ENCODE measurements at regions not wholly inside any gene's neighbourhood (a gene's known extent, or its start where the extent isn't known, plus 50 kb on each side); places are given as distances from the start of the nearest gene placed in this dataset.

DNA sequence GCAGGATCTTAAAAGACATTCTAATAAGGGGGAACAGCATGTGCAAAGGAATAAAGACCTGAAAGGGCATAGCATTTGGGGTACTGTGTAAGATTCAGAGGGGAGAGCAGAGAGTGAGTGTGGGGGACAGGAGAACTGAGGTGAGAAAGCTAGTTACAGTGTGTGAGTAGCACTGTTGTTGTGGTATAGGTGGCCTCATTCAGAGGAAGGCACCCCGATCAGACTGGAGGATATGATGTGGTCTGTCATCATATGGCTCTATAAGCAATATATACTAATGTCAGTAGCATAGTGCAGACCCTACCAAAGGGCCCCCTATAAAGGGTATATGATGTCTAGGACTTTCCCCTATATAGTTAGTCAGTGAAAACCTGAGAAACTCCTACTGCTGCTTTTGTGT is 175.8 kb downstream of the FMR1NB start:
- Histone ChIP-seq H2AFZ (ENCODE audit: low read depth, low read length) (no peak overlapping the region), H3K79me2 (replicated peaks; ENCODE audit: insufficient read depth, low read length) (no peaks in the 10 kb centered on the region), H3K27me3 (ENCODE audit: insufficient read depth, low read depth, low read length) (no peaks in the 10 kb centered on the region), H3K4me2 (ENCODE audit: low read length) (no peak overlapping the region), H3K36me3 (ENCODE audit: insufficient read depth, low read length) (no peaks in the 10 kb centered on the region), H4K20me1 (ENCODE audit: insufficient read depth) (no peaks in the 10 kb centered on the region), H3K9me2 (ENCODE audit: insufficient read depth, low read length) (no peaks in the 10 kb centered on the region), H3K27ac (ENCODE audit: low read length) (no peak overlapping the region), H3K9ac (ENCODE audit: low read length) (no peak overlapping the region), H3F3A (ENCODE audit: insufficient read depth, low read length, poor library complexity, severe bottlenecking) (no peaks in the 10 kb centered on the region), H3K9me3 (ENCODE audit: low read length) (no peaks in the 10 kb centered on the region), H3K4me3 (ENCODE audit: low read length) (no peak overlapping the region)
- no peak for TF ChIP-seq RAD21 (conservative IDR thresholded peaks at IDR 0.05)
- TF ChIP-seq EP300 (conservative IDR thresholded peaks at IDR 0.05; ENCODE audit: poor library complexity, severe bottlenecking) = no peak
- no peak for TF ChIP-seq SMC3 (conservative IDR thresholded peaks at IDR 0.05; ENCODE audit: poor library complexity)
- TF ChIP-seq, protein P1, sequence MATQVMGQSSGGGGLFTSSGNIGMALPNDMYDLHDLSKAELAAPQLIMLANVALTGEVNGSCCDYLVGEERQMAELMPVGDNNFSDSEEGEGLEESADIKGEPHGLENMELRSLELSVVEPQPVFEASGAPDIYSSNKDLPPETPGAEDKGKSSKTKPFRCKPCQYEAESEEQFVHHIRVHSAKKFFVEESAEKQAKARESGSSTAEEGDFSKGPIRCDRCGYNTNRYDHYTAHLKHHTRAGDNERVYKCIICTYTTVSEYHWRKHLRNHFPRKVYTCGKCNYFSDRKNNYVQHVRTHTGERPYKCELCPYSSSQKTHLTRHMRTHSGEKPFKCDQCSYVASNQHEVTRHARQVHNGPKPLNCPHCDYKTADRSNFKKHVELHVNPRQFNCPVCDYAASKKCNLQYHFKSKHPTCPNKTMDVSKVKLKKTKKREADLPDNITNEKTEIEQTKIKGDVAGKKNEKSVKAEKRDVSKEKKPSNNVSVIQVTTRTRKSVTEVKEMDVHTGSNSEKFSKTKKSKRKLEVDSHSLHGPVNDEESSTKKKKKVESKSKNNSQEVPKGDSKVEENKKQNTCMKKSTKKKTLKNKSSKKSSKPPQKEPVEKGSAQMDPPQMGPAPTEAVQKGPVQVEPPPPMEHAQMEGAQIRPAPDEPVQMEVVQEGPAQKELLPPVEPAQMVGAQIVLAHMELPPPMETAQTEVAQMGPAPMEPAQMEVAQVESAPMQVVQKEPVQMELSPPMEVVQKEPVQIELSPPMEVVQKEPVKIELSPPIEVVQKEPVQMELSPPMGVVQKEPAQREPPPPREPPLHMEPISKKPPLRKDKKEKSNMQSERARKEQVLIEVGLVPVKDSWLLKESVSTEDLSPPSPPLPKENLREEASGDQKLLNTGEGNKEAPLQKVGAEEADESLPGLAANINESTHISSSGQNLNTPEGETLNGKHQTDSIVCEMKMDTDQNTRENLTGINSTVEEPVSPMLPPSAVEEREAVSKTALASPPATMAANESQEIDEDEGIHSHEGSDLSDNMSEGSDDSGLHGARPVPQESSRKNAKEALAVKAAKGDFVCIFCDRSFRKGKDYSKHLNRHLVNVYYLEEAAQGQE (IDR thresholded peaks at IDR 0.05; ENCODE audit: borderline replicate concordance) = no peak
- TF ChIP-seq, protein P2, sequence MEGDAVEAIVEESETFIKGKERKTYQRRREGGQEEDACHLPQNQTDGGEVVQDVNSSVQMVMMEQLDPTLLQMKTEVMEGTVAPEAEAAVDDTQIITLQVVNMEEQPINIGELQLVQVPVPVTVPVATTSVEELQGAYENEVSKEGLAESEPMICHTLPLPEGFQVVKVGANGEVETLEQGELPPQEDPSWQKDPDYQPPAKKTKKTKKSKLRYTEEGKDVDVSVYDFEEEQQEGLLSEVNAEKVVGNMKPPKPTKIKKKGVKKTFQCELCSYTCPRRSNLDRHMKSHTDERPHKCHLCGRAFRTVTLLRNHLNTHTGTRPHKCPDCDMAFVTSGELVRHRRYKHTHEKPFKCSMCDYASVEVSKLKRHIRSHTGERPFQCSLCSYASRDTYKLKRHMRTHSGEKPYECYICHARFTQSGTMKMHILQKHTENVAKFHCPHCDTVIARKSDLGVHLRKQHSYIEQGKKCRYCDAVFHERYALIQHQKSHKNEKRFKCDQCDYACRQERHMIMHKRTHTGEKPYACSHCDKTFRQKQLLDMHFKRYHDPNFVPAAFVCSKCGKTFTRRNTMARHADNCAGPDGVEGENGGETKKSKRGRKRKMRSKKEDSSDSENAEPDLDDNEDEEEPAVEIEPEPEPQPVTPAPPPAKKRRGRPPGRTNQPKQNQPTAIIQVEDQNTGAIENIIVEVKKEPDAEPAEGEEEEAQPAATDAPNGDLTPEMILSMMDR (IDR thresholded peaks at IDR 0.05; ENCODE audit: poor library complexity, severe bottlenecking) = no peak
- TF ChIP-seq POLR2AphosphoS5 (IDR thresholded peaks at IDR 0.05) = no peak
- TF ChIP-seq EZH2 (IDR thresholded peaks at IDR 0.05; ENCODE audit: borderline replicate concordance, insufficient read depth, low read length, poor library complexity, severe bottlenecking) = no peak
- TF ChIP-seq MXI1 (conservative IDR thresholded peaks at IDR 0.05; ENCODE audit: poor library complexity, severe bottlenecking) = no peak

DNA sequence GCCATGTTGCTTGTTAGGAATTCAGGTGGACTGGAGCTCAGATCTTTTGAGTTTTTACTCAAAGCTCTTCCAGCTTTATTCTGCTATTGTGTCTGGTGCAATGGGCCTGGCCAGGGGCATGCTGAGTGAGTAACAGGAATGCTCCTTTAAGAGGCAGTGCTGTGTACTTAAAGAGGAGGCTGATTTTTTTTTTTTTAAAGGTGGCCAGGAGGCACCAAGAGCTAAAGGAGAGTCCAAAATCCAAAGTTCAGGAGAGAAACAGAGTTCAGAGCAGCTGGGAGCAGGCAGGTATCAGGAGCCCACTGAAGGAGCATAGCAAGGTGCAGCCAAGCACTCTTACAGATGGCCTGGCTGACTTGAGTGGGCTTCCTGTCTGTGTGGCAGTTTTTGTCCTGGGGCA is 178.7 kb downstream of the FMR1NB start:
- Histone ChIP-seq H4K20me1 (ENCODE audit: insufficient read depth) (no peaks in the 10 kb centered on the region), H3K9ac (ENCODE audit: low read length) (no peak overlapping the region), H3K4me3 (ENCODE audit: low read length) (no peak overlapping the region), H2AFZ (ENCODE audit: low read depth, low read length) (no peak overlapping the region), H3K27me3 (ENCODE audit: insufficient read depth, low read depth, low read length) (no peaks in the 10 kb centered on the region), H3K79me2 (replicated peaks; ENCODE audit: insufficient read depth, low read length) (no peaks in the 10 kb centered on the region), H3K4me2 (ENCODE audit: low read length) (no peak overlapping the region), H3F3A (ENCODE audit: insufficient read depth, low read length, poor library complexity, severe bottlenecking) (no peaks in the 10 kb centered on the region), H3K36me3 (ENCODE audit: insufficient read depth, low read length) (no peaks in the 10 kb centered on the region), H3K9me3 (ENCODE audit: low read length) (no peaks in the 10 kb centered on the region), H3K27ac (ENCODE audit: low read length) (no peak overlapping the region), H3K9me2 (ENCODE audit: insufficient read depth, low read length) (no peaks in the 10 kb centered on the region)
- TF ChIP-seq POLR2AphosphoS5 (IDR thresholded peaks at IDR 0.05) (no peak), TAF1 (IDR thresholded peaks at IDR 0.05; ENCODE audit: low read depth) (no peak), SMC3 (conservative IDR thresholded peaks at IDR 0.05; ENCODE audit: poor library complexity) (no peak), MXI1 (conservative IDR thresholded peaks at IDR 0.05; ENCODE audit: poor library complexity, severe bottlenecking) (no peak), EP300 (conservative IDR thresholded peaks at IDR 0.05; ENCODE audit: poor library complexity, severe bottlenecking) (no peak), EZH2 (IDR thresholded peaks at IDR 0.05; ENCODE audit: borderline replicate concordance, insufficient read depth, low read length, poor library complexity, severe bottlenecking) (no peak), RAD21 (conservative IDR thresholded peaks at IDR 0.05) (no peak)
- TF ChIP-seq, protein P1 (IDR thresholded peaks at IDR 0.05; ENCODE audit: borderline replicate concordance) = no peak
- TF ChIP-seq, protein P2 (IDR thresholded peaks at IDR 0.05; ENCODE audit: poor library complexity, severe bottlenecking) = no peak

All from neural cell (in vitro differentiated cells).